Caco-2 (cell line): ENCODE measurements at regions not wholly inside any gene's neighbourhood (a gene's known extent, or its start where the extent isn't known, plus 50 kb on each side); places are given as distances from the start of the nearest gene placed in this dataset.

Experiments
- BruUV-seq: library from RNA; stranded (reverse); fragments of 400-500 nt; replicated peaks from 2 replicates; lab custom pipeline; 2021; lab: Mats Ljungman, UMichigan
- CTCF ChIA-PET: fragments of 300-600 bp; sonication (Branson Sonifier 250); formaldehyde crosslinking; loops from one replicate; lab custom pipeline; 2022; ENCODE audit warnings: antibody characterized with exemption; lab: Charles Lee
- POLR2A ChIA-PET: fragments of 300-600 bp; sonication (Branson Sonifier 250); formaldehyde crosslinking; loops from one replicate; lab custom pipeline; 2022; ENCODE audit warnings: antibody characterized with exemption; lab: Charles Lee
- DNase-seq, 2 experiments: peaks; one replicate each; pipeline versions ENCODE4 v3.0.0 to v3.0.0-alpha.2; 2020 to 2022
- H3K27me3 ChIP-seq: replicated peaks from 2 replicates; pipeline ENCODE4 v1.6.0; 2011; ENCODE audit warnings: low read length; ENCODE audit not compliant: control insufficient read depth, insufficient read depth
- H3K36me3 ChIP-seq: 2 replicates; pipeline ENCODE4 v1.5.1; 2011; ENCODE audit warnings: low read length; ENCODE audit not compliant: control insufficient read depth, insufficient read depth
- H3K4me1 ChIP-seq: fragments of 250-450 bp; sonication (Bioruptor Pico); 2 replicates; pipeline ENCODE4 v1.5.1; 2020; ENCODE audit warnings: mild to moderate bottlenecking
- H3K4me3 ChIP-seq: 2 replicates; pipeline ENCODE4 v1.5.1; 2011; ENCODE audit warnings: low read depth, mild to moderate bottlenecking, control low read depth, low read length
- H3K9me3 ChIP-seq: fragments of 250-450 bp; sonication (Bioruptor Pico); 2 replicates; pipeline ENCODE4 v1.5.1; 2020; ENCODE audit warnings: mild to moderate bottlenecking, moderate library complexity
- H3K27ac Mint-ChIP-seq: one replicate; pipeline ENCODE4 v1.8.0; 2022; ENCODE audit warnings: mixed read lengths; ENCODE audit not compliant: unreplicated experiment
- H3K27me3 Mint-ChIP-seq: one replicate; pipeline ENCODE4 v1.8.0; 2022; ENCODE audit warnings: mixed read lengths; ENCODE audit not compliant: insufficient read depth, unreplicated experiment
- H3K36me3 Mint-ChIP-seq: one replicate; pipeline ENCODE4 v1.8.0; 2022; ENCODE audit warnings: mild to moderate bottlenecking, mixed read lengths; ENCODE audit not compliant: insufficient read depth, unreplicated experiment
- H3K4me1 Mint-ChIP-seq: one replicate; pipeline ENCODE4 v1.8.0; 2022; ENCODE audit warnings: low read depth, mixed read lengths; ENCODE audit not compliant: unreplicated experiment
- H3K4me3 Mint-ChIP-seq: one replicate; pipeline ENCODE4 v1.8.0; 2022; ENCODE audit warnings: mild to moderate bottlenecking, moderate library complexity, mixed read lengths; ENCODE audit not compliant: unreplicated experiment
- H3K9me3 Mint-ChIP-seq: one replicate; pipeline ENCODE4 v1.8.0; 2022; ENCODE audit warnings: mixed read lengths; ENCODE audit not compliant: unreplicated experiment
- CTCF ChIP-seq, 2 experiments: fragments of 200-600 bp in 1 of 2; IDR thresholded peaks; 1 replicate in 1 of 2; 2 replicates in 1 of 2; pipeline versions ENCODE4 v1.5.1 to v1.8.0; 2011 to 2022; ENCODE audit warnings: antibody characterized with exemption in 1 of 2, control low read depth in 1 of 2, inconsistent platforms in 1 of 2, low read depth in 1 of 2, low read length in 1 of 2, mild to moderate bottlenecking in 1 of 2, moderate library complexity in 1 of 2; ENCODE audit not compliant: insufficient read depth in 1 of 2, severe bottlenecking in 1 of 2, unreplicated experiment in 1 of 2
- intact Hi-C: fragments of 100-400 bp; cut with micrococcal nuclease; formaldehyde crosslinking; loops from one replicate; pipeline ENCODE4 v1.10.0; 2022; ENCODE audit not compliant: unreplicated experiment

GRCh38 chr18:66111018-66111417, 360.2 kb downstream of the CDH7 start:
- no peaks in the 10 kb centered on the region for H3K9me3 ChIP-seq
- Mint-ChIP-seq H3K4me3 (no peak overlapping the region), H3K27ac (no peak overlapping the region), H3K27me3 (no peaks in the 10 kb centered on the region), H3K4me1 (no peaks in the 10 kb centered on the region), H3K9me3 (no peaks in the 10 kb centered on the region), H3K36me3 (no peaks in the 10 kb centered on the region)
- TF ChIP-seq CTCF (IDR thresholded peaks at IDR 0.05; ENCODE audit: insufficient read depth in 1 of 2, low read depth in 1 of 2, low read length in 1 of 2, severe bottlenecking in 1 of 2, unreplicated experiment in 1 of 2): no peak
- intact Hi-C loops: no loop called here
- no peak for DNase-seq
- no peaks in the 10 kb centered on the region for H3K36me3 ChIP-seq
- no peaks in the 10 kb centered on the region for H3K4me1 ChIP-seq
- H3K27me3 ChIP-seq: no peaks in the 10 kb centered on the region
- BruUV-seq: no TSS peak
- CTCF ChIA-PET: no interaction called here
- POLR2A ChIA-PET: no interaction called here
- H3K4me3 ChIP-seq: no peak overlapping the region

DNA sequence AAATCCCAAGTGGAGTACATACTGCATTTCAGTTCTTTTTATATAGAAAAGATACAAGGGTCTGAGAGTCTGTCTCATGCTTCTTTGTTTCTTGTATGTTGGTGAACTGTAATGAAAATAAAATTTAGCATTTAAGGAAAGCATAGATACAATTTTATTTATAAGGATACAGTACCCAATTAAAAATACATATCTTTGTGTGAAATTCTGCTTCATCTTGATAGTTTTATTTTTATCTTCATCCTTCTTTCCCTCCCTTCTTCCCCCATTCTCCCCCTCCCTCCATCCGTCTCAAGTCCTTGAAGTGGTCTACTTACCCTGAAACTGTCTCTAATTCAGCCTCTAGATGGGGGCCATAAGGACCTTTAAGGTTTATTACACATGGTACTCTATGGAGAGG, 359.8 kb downstream of the CDH7 start:
- no peak for DNase-seq
- Mint-ChIP-seq H3K27me3 (no peaks in the 10 kb centered on the region), H3K4me1 (no peaks in the 10 kb centered on the region), H3K9me3 (no peaks in the 10 kb centered on the region), H3K36me3 (no peaks in the 10 kb centered on the region), H3K27ac (no peak overlapping the region), H3K4me3 (no peak overlapping the region)
- H3K4me1 ChIP-seq: no peaks in the 10 kb centered on the region
- intact Hi-C loops: no loop called here
- ChIA-PET POLR2A (no interaction called here), CTCF (no interaction called here)
- no peaks in the 10 kb centered on the region for H3K9me3 ChIP-seq
- H3K36me3 ChIP-seq: no peaks in the 10 kb centered on the region
- no peaks in the 10 kb centered on the region for H3K27me3 ChIP-seq
- no peak for TF ChIP-seq CTCF (IDR thresholded peaks at IDR 0.05; ENCODE audit: insufficient read depth in 1 of 2, low read depth in 1 of 2, low read length in 1 of 2, severe bottlenecking in 1 of 2, unreplicated experiment in 1 of 2)
- H3K4me3 ChIP-seq: no peak overlapping the region
- no TSS peak for BruUV-seq

DNA sequence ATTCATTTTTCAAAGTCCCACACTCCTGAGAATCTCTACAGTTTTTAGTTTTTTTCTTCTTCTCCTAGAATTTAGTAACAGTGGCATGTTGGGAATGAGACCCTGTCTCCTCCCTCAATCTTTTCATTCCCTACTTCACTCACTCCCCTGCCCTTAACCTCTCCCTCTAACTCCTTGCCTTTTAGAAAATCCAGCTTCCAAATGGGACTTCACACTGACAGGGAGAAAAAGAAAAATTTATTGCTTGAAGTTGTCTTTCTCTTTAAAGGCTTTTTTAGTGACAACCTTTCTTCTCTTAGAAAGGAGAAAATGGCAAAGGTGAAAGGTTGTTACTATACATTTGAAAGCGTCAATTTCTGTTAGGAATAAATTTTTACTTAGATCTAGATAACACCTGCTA, 359.2 kb downstream of the CDH7 start:
- Mint-ChIP-seq H3K27me3 (no peaks in the 10 kb centered on the region), H3K4me1 (no peaks in the 10 kb centered on the region), H3K27ac (no peak overlapping the region), H3K9me3 (no peaks in the 10 kb centered on the region), H3K36me3 (no peaks in the 10 kb centered on the region), H3K4me3 (no peak overlapping the region)
- intact Hi-C loops: no loop called here
- Histone ChIP-seq H3K27me3 (no peaks in the 10 kb centered on the region), H3K4me1 (no peaks in the 10 kb centered on the region), H3K4me3 (no peak overlapping the region), H3K9me3 (no peaks in the 10 kb centered on the region), H3K36me3 (no peaks in the 10 kb centered on the region)
- ChIA-PET CTCF (no interaction called here), POLR2A (no interaction called here)
- no peak for DNase-seq
- no TSS peak for BruUV-seq
- no peak for TF ChIP-seq CTCF (IDR thresholded peaks at IDR 0.05; ENCODE audit: insufficient read depth in 1 of 2, low read depth in 1 of 2, low read length in 1 of 2, severe bottlenecking in 1 of 2, unreplicated experiment in 1 of 2)
